MM.1S (cell line): ENCODE measurements at regions not wholly inside any gene's neighbourhood (a gene's known extent, or its start where the extent isn't known, plus 50 kb on each side); places are given as distances from the start of the nearest gene placed in this dataset.

Experiments used
- DNase-seq: peaks from one replicate; pipeline ENCODE4 v3.0.0-alpha.2; 2015
- H2AFZ ChIP-seq: fragments of 300-600 bp; sonication (generic); 2 replicates; pipeline ENCODE4 v1.6.0; 2016; ENCODE audit warnings: antibody characterized with exemption, low read length
- H3F3A ChIP-seq: fragments of 300-600 bp; sonication (generic); 2 replicates; pipeline ENCODE4 v1.6.1; 2016; ENCODE audit warnings: mild to moderate bottlenecking, antibody characterized with exemption, low read length, moderate library complexity, mixed read lengths; ENCODE audit not compliant: insufficient read depth
- H3K27ac ChIP-seq: fragments of 300-600 bp; sonication (generic); 2 replicates; pipeline ENCODE4 v1.5.1; 2016; ENCODE audit warnings: mild to moderate bottlenecking, low read length
- H3K27me3 ChIP-seq: fragments of 300-600 bp; sonication (generic); replicated peaks from 2 replicates; pipeline ENCODE4 v1.6.0; 2016; ENCODE audit warnings: low read length; ENCODE audit not compliant: insufficient read depth
- H3K36me3 ChIP-seq: fragments of 300-600 bp; sonication (generic); replicated peaks from 2 replicates; pipeline ENCODE4 v1.6.1; 2016; ENCODE audit warnings: mild to moderate bottlenecking, low read length, mixed read lengths; ENCODE audit not compliant: insufficient read depth
- H3K4me1 ChIP-seq: fragments of 300-600 bp; sonication (generic); 2 replicates; pipeline ENCODE4 v1.6.1; 2016; ENCODE audit warnings: low read length, mixed read lengths
- H3K4me2 ChIP-seq: fragments of 300-600 bp; sonication (generic); 2 replicates; pipeline ENCODE4 v1.6.0; 2016; ENCODE audit warnings: low read depth, low read length
- H3K4me3 ChIP-seq: fragments of 300-600 bp; sonication (generic); 2 replicates; pipeline ENCODE4 v1.5.1; 2016; ENCODE audit warnings: low read length, mixed read lengths
- H3K79me2 ChIP-seq: fragments of 300-600 bp; sonication (generic); 2 replicates; pipeline ENCODE4 v1.6.1; 2016; ENCODE audit warnings: mixed run types, low read length, mixed read lengths
- H3K9ac ChIP-seq: fragments of 300-600 bp; sonication (generic); 2 replicates; pipeline ENCODE4 v1.6.1; 2016; ENCODE audit warnings: low read length, mixed read lengths
- H3K9me2 ChIP-seq: fragments of 300-600 bp; sonication (generic); replicated peaks from 2 replicates; pipeline ENCODE4 v1.6.1; 2016; ENCODE audit warnings: mild to moderate bottlenecking, low read length, mixed read lengths; ENCODE audit not compliant: insufficient read depth
- H3K9me3 ChIP-seq: fragments of 300-600 bp; sonication (generic); replicated peaks from 2 replicates; pipeline ENCODE4 v1.6.1; 2016; ENCODE audit warnings: mild to moderate bottlenecking, low read length, mixed read lengths; ENCODE audit not compliant: insufficient read depth
- H4K20me1 ChIP-seq: fragments of 300-600 bp; sonication (generic); 2 replicates; pipeline ENCODE4 v1.6.1; 2016; ENCODE audit warnings: mild to moderate bottlenecking, low read length, moderate library complexity, mixed read lengths; ENCODE audit not compliant: insufficient read depth
- CTCF ChIP-seq: fragments of 300-600 bp; sonication (generic); IDR thresholded peaks from 2 replicates; pipeline ENCODE4 v1.5.1; 2016; ENCODE audit warnings: antibody characterized with exemption, low read length, mixed read lengths
- EZH2 ChIP-seq: fragments of 300-600 bp; sonication (generic); optimal IDR thresholded peaks from 2 replicates; pipeline ENCODE3; 2017; ENCODE audit warnings: low read depth, mild to moderate bottlenecking, antibody characterized with exemption, low read length, mixed read lengths
- EZH2phosphoT487 ChIP-seq: fragments of 300-600 bp; sonication (generic); IDR thresholded peaks from 2 replicates; pipeline ENCODE4 v1.6.1; 2018; ENCODE audit warnings: antibody characterized with exemption, low read length

GRCh38 chr1:29805122-29805895, 569.0 kb downstream of the PTPRU start:
- Histone ChIP-seq H3K9me2 (no peaks in the 10 kb centered on the region), H3K79me2 (no peaks in the 10 kb centered on the region), H3K9ac (no peak overlapping the region), H3K4me1 (no peaks in the 10 kb centered on the region), H3F3A (no peaks in the 10 kb centered on the region), H3K36me3 (no peaks in the 10 kb centered on the region), H2AFZ (no peak overlapping the region), H3K27ac (no peak overlapping the region), H3K9me3 (no peaks in the 10 kb centered on the region), H3K27me3 (peaks cover 95% of the 10 kb centered on the region), H4K20me1 (no peaks in the 10 kb centered on the region), H3K4me2 (no peak overlapping the region), H3K4me3 (no peak overlapping the region)
- no peak for DNase-seq
- TF ChIP-seq CTCF = no peak
- no peak for TF ChIP-seq EZH2phosphoT487
- no peak for TF ChIP-seq EZH2

DNA sequence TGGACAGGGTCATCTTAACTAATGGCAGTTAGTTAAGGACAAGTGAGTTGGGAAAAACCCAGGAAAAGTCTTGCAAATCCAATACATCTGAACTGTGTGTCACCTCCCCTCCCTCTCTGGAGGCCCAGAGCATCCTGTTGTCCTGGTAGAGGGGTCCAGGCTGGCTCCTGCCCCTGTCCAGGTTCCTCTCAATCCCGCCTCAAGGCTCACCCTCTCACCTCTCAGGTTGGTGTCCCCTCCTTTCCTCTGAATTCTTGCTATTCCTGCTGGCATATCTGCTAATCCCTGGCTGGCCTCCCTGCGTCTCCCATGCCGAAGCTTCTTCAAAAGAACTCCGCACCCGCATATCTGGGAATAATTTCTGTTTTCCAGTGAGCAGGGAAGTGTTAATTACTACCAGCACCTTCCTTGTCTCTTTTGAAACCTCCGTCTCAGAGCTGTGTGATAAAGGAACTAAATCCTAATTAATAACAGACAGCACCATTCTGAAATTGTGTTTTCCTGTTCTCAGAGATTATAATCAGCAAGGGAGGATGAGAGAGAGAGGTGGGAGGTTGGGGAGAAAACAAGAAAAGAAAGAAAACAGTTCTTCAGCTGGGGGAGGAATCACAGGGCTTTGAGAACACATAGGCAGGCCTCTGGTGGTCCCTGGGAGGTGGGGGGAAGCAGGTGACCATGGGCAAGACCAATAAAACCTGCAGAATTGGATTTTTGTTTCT, 568.0 kb downstream of the PTPRU start:
- Histone ChIP-seq H4K20me1 (no peaks in the 10 kb centered on the region), H3K9ac (no peak overlapping the region), H3F3A (no peaks in the 10 kb centered on the region), H3K4me2 (no peak overlapping the region), H3K4me1 (no peaks in the 10 kb centered on the region), H3K79me2 (no peaks in the 10 kb centered on the region), H3K4me3 (no peak overlapping the region), H3K9me2 (no peaks in the 10 kb centered on the region), H3K36me3 (no peaks in the 10 kb centered on the region), H3K9me3 (no peaks in the 10 kb centered on the region), H3K27me3 (peaks cover 90% of the 10 kb centered on the region), H2AFZ (no peak overlapping the region), H3K27ac (no peak overlapping the region)
- TF ChIP-seq EZH2phosphoT487 = no peak
- TF ChIP-seq CTCF = no peak
- no peak for TF ChIP-seq EZH2
- DNase-seq = no peak

DNA sequence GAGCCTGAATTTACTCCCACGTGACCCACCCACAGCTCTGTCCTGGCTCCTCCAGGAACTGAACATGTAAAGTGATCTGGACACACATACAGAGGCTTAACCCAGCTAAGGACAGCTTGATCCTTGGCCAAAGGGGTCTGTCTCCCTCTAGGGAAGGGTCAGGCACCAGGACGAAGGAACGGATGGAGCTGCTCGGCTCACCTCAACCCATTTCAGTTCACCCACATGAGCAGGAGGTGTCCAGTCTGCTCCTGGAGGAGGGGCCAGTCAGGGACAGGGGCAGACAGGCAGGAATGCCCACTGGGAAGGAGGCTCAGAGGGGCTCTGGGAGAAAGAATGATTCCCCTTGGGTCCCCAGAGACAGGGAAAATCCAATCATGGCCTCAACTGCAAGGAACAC, 567.2 kb downstream of the PTPRU start:
- Histone ChIP-seq H3F3A (no peaks in the 10 kb centered on the region), H3K4me2 (no peak overlapping the region), H3K9me2 (no peaks in the 10 kb centered on the region), H3K4me1 (no peaks in the 10 kb centered on the region), H3K9me3 (no peaks in the 10 kb centered on the region), H3K4me3 (no peak overlapping the region), H4K20me1 (no peaks in the 10 kb centered on the region), H3K27me3 (peaks cover 81% of the 10 kb centered on the region), H3K9ac (no peak overlapping the region), H2AFZ (no peak overlapping the region), H3K79me2 (no peaks in the 10 kb centered on the region), H3K36me3 (no peaks in the 10 kb centered on the region), H3K27ac (no peak overlapping the region)
- no peak for TF ChIP-seq CTCF
- TF ChIP-seq EZH2 = no peak
- no peak for TF ChIP-seq EZH2phosphoT487
- no peak for DNase-seq
